ENCODE measurements at regions not wholly inside any gene's neighbourhood (a gene's known extent, or its start where the extent isn't known, plus 50 kb on each side); places are given as distances from the start of the nearest gene placed in this dataset.
A peak's percentile ranks its signal among the peaks of the same experiment; 100 is the strongest.

GRCh38 chr12:18207266-18207665 lies 54.1 kb upstream of the PIK3C2G start:
- DNase-seq: no peak

DNA sequence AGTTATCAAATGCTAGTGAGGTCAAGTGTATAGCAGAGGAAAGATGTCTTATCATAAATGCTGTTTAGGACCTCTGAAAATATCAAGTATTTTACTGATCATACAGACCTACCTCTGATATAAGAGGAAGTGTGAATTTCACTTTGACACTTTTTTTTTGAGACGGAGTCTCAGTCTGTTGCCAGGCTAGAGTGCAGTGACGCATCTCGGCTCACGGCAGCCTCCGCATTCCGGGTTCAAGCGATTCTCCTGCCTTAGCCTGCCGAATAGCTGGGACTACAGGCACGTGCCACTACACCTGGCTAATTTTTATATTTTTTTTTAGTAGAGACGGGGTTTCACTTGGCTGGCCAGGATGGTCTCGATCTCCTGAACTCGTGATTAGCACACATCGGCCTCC lies 55.1 kb upstream of the PIK3C2G start:
- no peak for DNase-seq

DNA sequence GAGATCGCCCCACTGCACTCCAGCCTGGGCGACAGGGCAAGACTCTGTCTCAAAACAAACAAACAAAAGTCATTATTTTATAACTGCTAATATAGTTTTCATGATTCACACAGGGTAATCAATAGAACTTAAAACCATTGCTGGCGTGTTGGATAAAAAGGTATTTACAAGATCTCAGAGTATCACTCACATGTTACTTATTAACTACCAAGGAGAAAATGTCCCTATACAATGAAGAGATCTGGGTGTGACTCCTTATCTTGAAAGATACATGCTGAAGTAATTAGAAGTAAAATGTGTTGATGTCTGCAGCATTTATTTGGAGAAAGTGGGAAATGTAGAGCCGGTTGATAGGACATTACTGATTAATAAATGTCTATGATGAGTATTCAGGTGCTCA lies 57.3 kb upstream of the PIK3C2G start:
- DNase-seq: no peak

DNA sequence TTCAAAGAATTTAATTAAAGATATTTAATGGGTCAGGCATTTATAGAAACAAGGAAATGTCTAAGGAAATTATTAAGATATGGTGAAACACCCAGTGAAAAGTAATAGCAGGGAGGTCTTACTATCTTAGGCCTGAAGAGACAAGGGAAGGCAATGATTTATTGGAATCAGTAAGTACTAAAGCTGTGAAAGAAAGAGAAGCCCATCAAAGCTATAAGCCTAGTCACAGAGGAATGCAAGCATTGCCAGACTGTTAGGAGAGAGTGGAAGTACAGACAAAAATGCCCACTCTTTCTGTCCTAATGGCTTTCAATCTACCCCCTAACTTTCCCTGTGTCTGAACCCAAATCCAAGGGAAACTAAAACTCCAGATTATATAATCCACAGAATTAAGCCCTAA lies 69.2 kb upstream of the PIK3C2G start:
- no peak for DNase-seq

DNA sequence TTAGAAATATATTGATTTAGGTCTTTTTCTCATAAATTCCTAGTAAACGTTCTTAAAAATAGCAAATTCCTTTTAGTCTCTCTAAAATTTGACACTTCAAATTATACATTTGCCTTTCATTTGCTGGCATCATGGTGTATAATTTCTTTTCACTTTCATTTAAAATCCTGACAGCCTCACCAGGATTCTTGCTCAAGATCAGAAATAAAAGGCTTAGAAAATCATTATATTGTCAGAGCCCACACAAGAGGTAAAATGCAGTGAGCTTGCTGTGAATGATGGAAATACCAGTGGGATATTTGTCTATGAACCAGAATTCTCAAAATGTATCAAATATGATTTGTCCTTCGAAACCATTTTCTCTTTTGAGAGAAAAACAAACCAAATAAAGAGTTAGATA lies 78.2 kb upstream of the PIK3C2G start:
- DNase-seq: no peak

- DNase-seq: no peak
These were observed 81.6 kb upstream of the RERGL start for GRCh38 chr12:18171571-18171970.

DNA sequence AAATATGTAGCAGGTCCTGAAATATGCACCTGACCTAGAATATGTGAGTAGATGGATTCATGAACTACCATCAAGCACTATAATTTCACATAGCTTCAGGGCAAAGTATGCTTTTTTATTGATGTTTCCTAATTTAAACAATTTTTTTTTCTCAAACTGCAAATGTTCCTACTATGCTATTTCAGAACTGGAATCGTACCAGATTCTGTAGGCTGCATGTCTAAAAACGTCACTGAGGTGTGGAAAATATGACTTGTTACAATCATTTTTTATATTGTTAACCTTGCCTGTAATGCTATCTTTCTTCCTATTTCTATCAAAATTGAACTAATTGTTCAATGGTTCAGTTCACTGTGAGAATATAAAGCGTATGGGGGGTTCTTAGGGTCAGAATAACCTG lies 78.0 kb upstream of the RERGL start:
- no peak for DNase-seq

DNA sequence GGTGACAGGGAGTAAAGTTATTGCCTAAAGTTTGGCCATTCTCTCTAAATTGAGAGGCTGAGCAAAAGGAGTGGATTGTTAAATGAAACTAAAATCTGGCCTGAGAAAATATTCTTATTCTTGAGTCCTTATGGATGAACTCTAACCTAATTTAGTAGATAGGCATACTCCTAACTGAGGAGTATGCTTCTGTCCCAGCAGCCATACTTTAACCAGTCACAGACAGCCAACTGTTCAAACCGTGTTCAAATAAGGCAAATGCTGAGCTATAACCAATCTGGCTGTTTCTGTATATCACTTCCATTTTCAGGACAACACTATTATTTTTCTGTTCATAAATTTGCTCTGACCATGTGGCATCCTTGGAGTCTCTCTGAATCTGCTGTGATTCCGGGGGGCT lies 75.9 kb upstream of the RERGL start:
- no peak for DNase-seq

DNA sequence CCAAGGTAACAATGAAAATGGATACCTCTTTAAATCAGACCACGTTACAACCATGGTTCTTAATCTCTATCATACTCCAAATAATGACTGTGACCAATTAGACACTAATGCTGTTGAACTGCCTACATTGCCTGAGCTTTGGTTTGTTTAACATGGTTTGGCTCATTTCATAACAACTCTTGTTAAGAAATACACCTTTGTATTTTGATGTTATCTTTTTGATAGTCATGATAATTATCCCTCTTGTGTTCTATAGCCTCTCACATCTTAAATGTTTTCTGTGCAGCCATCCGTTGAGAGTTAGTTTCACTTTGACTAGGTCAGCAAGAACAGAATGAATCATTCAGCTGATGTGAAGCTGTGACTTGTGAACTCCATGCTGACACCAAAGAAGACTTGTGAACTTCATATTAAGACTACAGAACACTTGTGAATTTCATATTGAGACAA lies 75.5 kb upstream of the RERGL start:
- DNase-seq: no peak

DNA sequence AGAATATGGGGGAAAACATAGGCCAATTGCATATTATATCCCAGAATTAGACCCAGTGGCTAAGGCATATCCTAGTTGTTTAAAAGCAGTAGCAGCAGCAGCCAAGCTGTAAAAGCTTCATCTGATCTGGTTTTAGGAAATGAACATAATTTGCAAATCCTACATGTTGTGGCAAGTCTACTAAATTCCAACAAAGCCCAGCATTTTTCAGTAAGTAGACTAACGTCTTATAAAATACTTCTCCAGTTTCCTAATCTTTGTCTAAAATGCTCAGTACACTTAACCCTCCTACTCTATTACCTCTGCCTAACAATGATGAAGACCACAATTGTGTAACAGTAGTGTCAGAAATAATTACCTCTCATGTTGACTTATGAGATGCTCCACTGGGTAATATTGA lies 70.9 kb upstream of the RERGL start:
- DNase-seq: no peak

- no peak for DNase-seq
These were observed 69.0 kb upstream of the RERGL start for GRCh38 chr12:18158774-18159557.

- no peak for DNase-seq
These were observed 63.8 kb upstream of the RERGL start for GRCh38 chr12:18153826-18154225.

GRCh38 chr12:18151036-18151435 lies 61.0 kb upstream of the RERGL start:
- no peak for DNase-seq

- no peak for DNase-seq
These were observed 59.0 kb upstream of the RERGL start for GRCh38 chr12:18148961-18149360.

DNA sequence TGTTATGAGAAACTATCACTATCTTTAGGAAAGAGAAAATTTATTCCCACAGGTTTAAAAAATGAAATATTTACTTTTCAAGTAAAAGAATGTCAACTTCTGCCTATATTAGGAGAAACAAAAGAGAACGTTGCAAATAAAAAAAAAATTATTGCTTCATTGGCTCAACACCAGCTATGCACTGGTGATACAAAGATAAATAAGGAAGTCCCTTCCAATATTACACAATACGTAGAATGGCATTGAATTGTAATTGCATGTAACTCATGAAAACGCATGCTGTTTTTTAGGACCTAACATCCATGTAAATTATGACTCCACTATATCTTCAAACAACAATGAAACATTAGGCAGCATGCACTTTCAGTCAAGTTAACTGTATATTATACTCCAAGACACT lies 56.4 kb upstream of the RERGL start:
- DNase-seq: peak; percentile 1

- no peak for DNase-seq
These were observed 55.9 kb upstream of the RERGL start for GRCh38 chr12:18145924-18146323.

- DNase-seq: no peak
These were observed 51.3 kb upstream of the RERGL start for GRCh38 chr12:18141048-18141982.

DNA sequence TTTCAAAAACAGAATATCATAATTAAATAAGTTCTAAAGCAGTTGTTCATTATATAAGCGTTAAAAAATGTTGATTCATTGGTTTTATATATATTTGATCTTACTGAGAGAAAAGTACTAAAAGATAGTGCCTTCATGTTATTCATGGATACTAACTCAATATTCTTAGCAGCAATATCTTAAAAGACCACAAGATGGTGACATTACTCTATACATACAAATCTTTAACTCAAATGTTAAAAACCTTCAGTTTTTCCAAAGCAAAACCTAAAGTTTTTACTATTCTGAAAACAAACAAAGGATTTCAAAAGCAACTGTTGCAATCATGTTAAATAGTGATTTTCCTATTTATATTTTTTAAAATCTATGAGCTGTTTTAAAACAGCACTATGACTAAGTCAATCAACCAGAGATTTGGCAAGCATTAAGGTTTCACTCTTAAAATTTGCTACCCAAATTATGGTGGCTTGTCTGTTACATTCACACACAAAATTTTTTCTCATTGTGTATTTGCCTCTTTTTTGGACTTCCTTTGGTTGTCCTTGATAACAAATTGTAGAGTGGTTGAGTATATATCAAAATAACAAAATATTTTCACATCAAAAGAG lies 50.1 kb upstream of the RERGL start:
- DNase-seq: no peak
